SK-N-SH (cell line): ENCODE measurements at regions not wholly inside any gene's neighbourhood (a gene's known extent, or its start where the extent isn't known, plus 50 kb on each side); places are given as distances from the start of the nearest gene placed in this dataset.

Experiments used
- CTCF ChIA-PET: fragments of 300-600, 350-600 bp; formaldehyde crosslinking; extraction: SDS; loops from one replicate; lab custom pipeline; 2021; lab: Yijun Ruan, JAX
- POLR2A ChIA-PET: fragments of 350-600 bp; sonication (Branson Sonifier 250); formaldehyde crosslinking; extraction: SDS; loops from one replicate; lab custom pipeline; 2020; ENCODE audit warnings: antibody characterized with exemption, inconsistent platforms; lab: Yijun Ruan, JAX
- DNase-seq: peaks from one replicate; pipeline ENCODE4 v3.0.0; 2012
- H2AFZ ChIP-seq: fragments of 200-600 bp; sonication (generic); 2 replicates; pipeline ENCODE4 v1.8.1; 2016; ENCODE audit warnings: antibody characterized with exemption, mild to moderate bottlenecking, low read depth
- H3F3A ChIP-seq: fragments of 200-600 bp; sonication (generic); replicated peaks from 2 replicates; pipeline ENCODE3; 2016; ENCODE audit warnings: antibody characterized with exemption, mild to moderate bottlenecking; ENCODE audit not compliant: insufficient read depth
- H3K27ac ChIP-seq, 2 experiments: fragments of 200-500 bp in 1 of 2; fragments of 200-600 bp in 1 of 2; sonication (Bioruptor generic) in 1 of 2; sonication (generic), shearing (Covaris generic) in 1 of 2; 2 replicates each; pipeline versions ENCODE4 v1.5.1 to v1.6.1; 2014 to 2016; ENCODE audit warnings: low read depth in 2 of 2, inconsistent platforms in 1 of 2, low read length in 1 of 2, mild to moderate bottlenecking in 1 of 2, mixed read lengths in 1 of 2
- H3K27me3 ChIP-seq: fragments of 200-600 bp; sonication (generic), shearing (Covaris generic); 2 replicates; pipeline ENCODE4 v1.6.1; 2016; ENCODE audit warnings: mixed run types; ENCODE audit not compliant: insufficient read depth
- H3K36me3 ChIP-seq, 2 experiments: fragments of 200-500 bp in 1 of 2; fragments of 200-600 bp in 1 of 2; sonication (Bioruptor generic) in 1 of 2; sonication (generic) in 1 of 2; replicated peaks in 1 of 2; 2 replicates each; pipeline versions ENCODE3 to v1.5.1; 2014 to 2016; ENCODE audit warnings: low read length in 1 of 2, mild to moderate bottlenecking in 1 of 2; ENCODE audit not compliant: insufficient read depth in 2 of 2, control insufficient read depth in 1 of 2
- H3K4me1 ChIP-seq, 2 experiments: fragments of 200-500 bp in 1 of 2; fragments of 200-600 bp in 1 of 2; sonication (Bioruptor generic) in 1 of 2; sonication (generic), shearing (Covaris generic) in 1 of 2; 2 replicates each; pipeline versions ENCODE4 v1.5.1 to v1.6.1; 2014 to 2016; ENCODE audit warnings: low read depth in 1 of 2, low read length in 1 of 2, mixed run types in 1 of 2; ENCODE audit not compliant: insufficient read depth in 2 of 2, control insufficient read depth in 1 of 2
- H3K4me2 ChIP-seq: fragments of 200-600 bp; sonication (generic), shearing (Covaris generic); 2 replicates; pipeline ENCODE4 v1.6.1; 2017; ENCODE audit warnings: mixed run types
- H3K4me3 ChIP-seq, 2 experiments: fragments of 200-500 bp in 1 of 2; fragments of 200-600 bp in 1 of 2; sonication (Bioruptor generic) in 1 of 2; sonication (generic), shearing (Covaris generic) in 1 of 2; 2 replicates each; pipeline versions ENCODE4 v1.5.1 to v1.8.1; 2014 to 2016; ENCODE audit warnings: low read depth in 2 of 2, inconsistent platforms in 1 of 2, low read length in 1 of 2, mild to moderate bottlenecking in 1 of 2, mixed read lengths in 1 of 2, moderate library complexity in 1 of 2
- H3K79me2 ChIP-seq: fragments of 200-600 bp; sonication (generic); 2 replicates; pipeline ENCODE4 v1.8.1; 2017; ENCODE audit warnings: mild to moderate bottlenecking; ENCODE audit not compliant: insufficient read depth
- H3K9ac ChIP-seq: fragments of 200-600 bp; sonication (generic); 2 replicates; pipeline ENCODE4 v1.6.1; 2017; ENCODE audit warnings: mixed run types
- H3K9me2 ChIP-seq: fragments of 200-600 bp; sonication (generic); 2 replicates; pipeline ENCODE4 v1.6.1; 2017; ENCODE audit warnings: mixed run types
- H3K9me3 ChIP-seq: fragments of 200-600 bp; sonication (generic); 2 replicates; pipeline ENCODE4 v1.6.1; 2017; ENCODE audit warnings: mixed run types, mild to moderate bottlenecking, moderate library complexity
- H4K20me1 ChIP-seq: fragments of 200-600 bp; sonication (generic); 2 replicates; pipeline ENCODE4 v1.6.1; 2017; ENCODE audit warnings: mild to moderate bottlenecking, mixed run types; ENCODE audit not compliant: insufficient read depth
- CHD2 ChIP-seq: fragments of 150-350 bp; IDR thresholded peaks from 2 replicates; pipeline ENCODE4 v1.6.1; 2018; ENCODE audit warnings: low read length; ENCODE audit not compliant: partially characterized antibody
- CTCF ChIP-seq: fragments of 200-600 bp; sonication (generic); IDR thresholded peaks from 2 replicates; pipeline ENCODE4 v1.6.1; 2017; ENCODE audit warnings: antibody characterized with exemption, mild to moderate bottlenecking, moderate library complexity
- ELF1 ChIP-seq: IDR thresholded peaks from 2 replicates; pipeline ENCODE4 v1.4.0; 2012
- EP300 ChIP-seq, 2 experiments: IDR thresholded peaks; 2 replicates each; pipeline versions ENCODE4 v1.4.0 to v1.6.1; 2012; ENCODE audit warnings: borderline replicate concordance in 1 of 2, low read depth in 1 of 2, low read length in 1 of 2
- EZH2phosphoT487 ChIP-seq: fragments of 200-600 bp; sonication (generic); IDR thresholded peaks from 2 replicates; pipeline ENCODE4 v1.6.1; 2017; ENCODE audit warnings: low read depth, mixed run types, mild to moderate bottlenecking, antibody characterized with exemption, moderate library complexity, borderline replicate concordance
- FOSL2 ChIP-seq: IDR thresholded peaks from 2 replicates; pipeline ENCODE4 v1.4.0; 2012; ENCODE audit warnings: low read depth, mild to moderate bottlenecking, moderate library complexity, borderline replicate concordance
- FOXJ3 ChIP-seq: sonication (generic); formaldehyde crosslinking; IDR thresholded peaks from 2 replicates; pipeline ENCODE4 v1.5.1; 2020; ENCODE audit warnings: mild to moderate bottlenecking, missing genetic modification reagents
- FOXM1 ChIP-seq: IDR thresholded peaks from 2 replicates; pipeline ENCODE4 v1.4.0; 2012; ENCODE audit warnings: low read depth, mild to moderate bottlenecking
- GATA2 ChIP-seq: sonication (generic); formaldehyde crosslinking; IDR thresholded peaks from 2 replicates; pipeline ENCODE4 v1.5.0; 2020; ENCODE audit warnings: mild to moderate bottlenecking, missing genetic modification reagents
- IRF3 ChIP-seq: fragments of 150-350 bp; IDR thresholded peaks from 2 replicates; pipeline ENCODE4 v1.6.1; 2016; ENCODE audit warnings: mild to moderate bottlenecking, low read depth, low read length
- JUND ChIP-seq: IDR thresholded peaks from 2 replicates; pipeline ENCODE4 v1.4.0; 2012
- MAX ChIP-seq: IDR thresholded peaks from 2 replicates; pipeline ENCODE4 v1.4.0; 2012; ENCODE audit warnings: low read depth
- MEF2A ChIP-seq: IDR thresholded peaks from 2 replicates; pipeline ENCODE4 v1.4.0; 2012; ENCODE audit warnings: low read depth, borderline replicate concordance
- MXI1 ChIP-seq: IDR thresholded peaks from 2 replicates; pipeline ENCODE4 v1.6.1; 2012; ENCODE audit warnings: mild to moderate bottlenecking, low read depth, low read length, improper control_type of control experiment
- NFIC ChIP-seq: IDR thresholded peaks from 2 replicates; pipeline ENCODE4 v1.4.0; 2012; ENCODE audit warnings: borderline replicate concordance
- NRF1 ChIP-seq: IDR thresholded peaks from 2 replicates; pipeline ENCODE4 v1.6.1; 2012; ENCODE audit warnings: low read depth, mild to moderate bottlenecking, low read length
- PBX3 ChIP-seq: IDR thresholded peaks from 2 replicates; pipeline ENCODE4; 2012
- RAD21 ChIP-seq: IDR thresholded peaks from 2 replicates; pipeline ENCODE4 v1.6.1; 2012; ENCODE audit warnings: mild to moderate bottlenecking, low read length
- RCOR1 ChIP-seq: fragments of 150-350 bp; IDR thresholded peaks from 2 replicates; pipeline ENCODE4 v1.6.1; 2017; ENCODE audit warnings: antibody characterized with exemption, low read length
- RFX5 ChIP-seq: IDR thresholded peaks from 2 replicates; pipeline ENCODE4 v1.6.1; 2012; ENCODE audit warnings: mild to moderate bottlenecking, improper control_type of control experiment, low read length
- RXRA ChIP-seq: IDR thresholded peaks from 2 replicates; pipeline ENCODE4 v1.4.0; 2012; ENCODE audit warnings: low read depth, mild to moderate bottlenecking, borderline replicate concordance
- SIN3A ChIP-seq: IDR thresholded peaks from 2 replicates; pipeline ENCODE4 v1.6.1; 2012; ENCODE audit warnings: low read depth, mild to moderate bottlenecking, low read length, moderate library complexity, borderline replicate concordance
- SMC3 ChIP-seq: IDR thresholded peaks from 2 replicates; pipeline ENCODE4 v1.6.1; 2012; ENCODE audit warnings: low read depth, low read length, improper control_type of control experiment
- TAF1 ChIP-seq: IDR thresholded peaks from 2 replicates; pipeline ENCODE4 v1.6.1; 2012; ENCODE audit warnings: low read depth, mild to moderate bottlenecking, low read length, moderate library complexity, borderline replicate concordance
- USF1 ChIP-seq: IDR thresholded peaks from 2 replicates; pipeline ENCODE4 v1.4.0; 2012; ENCODE audit warnings: low read depth, borderline replicate concordance
- USF2 ChIP-seq: fragments of 150-350 bp; IDR thresholded peaks from 2 replicates; pipeline ENCODE4 v1.6.1; 2017; ENCODE audit warnings: antibody characterized with exemption, low read length, low read depth, borderline replicate concordance
- ZBTB33 ChIP-seq: IDR thresholded peaks from 2 replicates; pipeline ENCODE4 v1.4.0; 2012; ENCODE audit warnings: low read depth, borderline replicate concordance
- WGBS: methylation state at CpG from one replicate; pipeline ENCODE4 v1.1.6; 2017; ENCODE audit warnings: low lambda C conversion rate; 5-methylcytosine and 5-hydroxymethylcytosine counted together

GRCh38 chr6:139765825-139766285, 391.4 kb upstream of the CITED2 start:
- Histone ChIP-seq H3K9ac (no peak overlapping the region), H3K27ac (peak overlapping the region; percentile 76 to 83; a peak in 3 of 4 replicates), H3K4me3 (no peak overlapping the region), H3K4me2 (no peak overlapping the region), H3K9me3 (no peaks in the 10 kb centered on the region), H3K36me3 (no peaks in the 10 kb centered on the region), H3K4me1 (peaks cover 0 to 4% of the 10 kb centered on the region in 2 experiments; a peak in 2 of 4 replicates), H3F3A (peaks cover 34% of the 10 kb centered on the region), H2AFZ (no peak overlapping the region), H3K27me3 (no peaks in the 10 kb centered on the region), H3K79me2 (no peaks in the 10 kb centered on the region), H4K20me1 (no peaks in the 10 kb centered on the region), H3K9me2 (0 out of 2 replicates have a peak, but pooled peaks cover 3% of the 10 kb centered on the region)
- no peak for DNase-seq
- WGBS, result 6% methylated on average over 2 of the region's 2 CpGs
- ChIA-PET POLR2A (no interaction called here), CTCF (no interaction called here)
- TF ChIP-seq NFIC, result peak; percentile 41; the same call in 1 of the 2 replicates
- TF ChIP-seq EP300 (IDR thresholded peaks at IDR 0.05; ENCODE audit: borderline replicate concordance in 1 of 2, low read depth in 1 of 2, low read length in 1 of 2), result peak in 1 of 2 experiments; percentile 79; a peak in 2 of 4 replicates
- TF ChIP-seq RAD21, result no peak
- no peak for TF ChIP-seq EZH2phosphoT487
- peak; percentile 83 for TF ChIP-seq PBX3
- no peak for TF ChIP-seq SIN3A
- TF ChIP-seq MEF2A, result 0 out of 2 replicates have a peak, but pooled peaks have one; percentile 46
- TF ChIP-seq SMC3, result no peak
- TF ChIP-seq FOXJ3 (CRISPR knock-in tag), result no peak
- no peak for TF ChIP-seq FOXM1
- peak; percentile 37; the same call in 1 of the 2 replicates for TF ChIP-seq MAX
- TF ChIP-seq FOSL2, result peak; percentile 90
- peak; percentile 79; the same call in 1 of the 2 replicates for TF ChIP-seq RXRA
- TF ChIP-seq USF1, result no peak
- TF ChIP-seq USF2, result no peak
- no peak for TF ChIP-seq TAF1
- no peak for TF ChIP-seq IRF3
- no peak for TF ChIP-seq ZBTB33
- no peak for TF ChIP-seq RFX5
- no peak for TF ChIP-seq CHD2
- TF ChIP-seq MXI1, result no peak
- TF ChIP-seq CTCF, result no peak
- peak; percentile 80 for TF ChIP-seq JUND
- no peak for TF ChIP-seq GATA2 (CRISPR knock-in tag)
- no peak for TF ChIP-seq NRF1
- TF ChIP-seq ELF1, result no peak
- no peak for TF ChIP-seq RCOR1
